MM.1S (cell line): ENCODE measurements at regions not wholly inside any gene's neighbourhood (a gene's known extent, or its start where the extent isn't known, plus 50 kb on each side); places are given as distances from the start of the nearest gene placed in this dataset.

Experiments used
- DNase-seq: peaks from one replicate; pipeline ENCODE4 v3.0.0-alpha.2; 2015
- H2AFZ ChIP-seq: fragments of 300-600 bp; sonication (generic); 2 replicates; pipeline ENCODE4 v1.6.0; 2016; ENCODE audit warnings: antibody characterized with exemption, low read length
- H3F3A ChIP-seq: fragments of 300-600 bp; sonication (generic); 2 replicates; pipeline ENCODE4 v1.6.1; 2016; ENCODE audit warnings: mild to moderate bottlenecking, antibody characterized with exemption, low read length, moderate library complexity, mixed read lengths; ENCODE audit not compliant: insufficient read depth
- H3K27ac ChIP-seq: fragments of 300-600 bp; sonication (generic); 2 replicates; pipeline ENCODE4 v1.5.1; 2016; ENCODE audit warnings: mild to moderate bottlenecking, low read length
- H3K27me3 ChIP-seq: fragments of 300-600 bp; sonication (generic); replicated peaks from 2 replicates; pipeline ENCODE4 v1.6.0; 2016; ENCODE audit warnings: low read length; ENCODE audit not compliant: insufficient read depth
- H3K36me3 ChIP-seq: fragments of 300-600 bp; sonication (generic); replicated peaks from 2 replicates; pipeline ENCODE4 v1.6.1; 2016; ENCODE audit warnings: mild to moderate bottlenecking, low read length, mixed read lengths; ENCODE audit not compliant: insufficient read depth
- H3K4me1 ChIP-seq: fragments of 300-600 bp; sonication (generic); 2 replicates; pipeline ENCODE4 v1.6.1; 2016; ENCODE audit warnings: low read length, mixed read lengths
- H3K4me2 ChIP-seq: fragments of 300-600 bp; sonication (generic); 2 replicates; pipeline ENCODE4 v1.6.0; 2016; ENCODE audit warnings: low read depth, low read length
- H3K4me3 ChIP-seq: fragments of 300-600 bp; sonication (generic); 2 replicates; pipeline ENCODE4 v1.5.1; 2016; ENCODE audit warnings: low read length, mixed read lengths
- H3K79me2 ChIP-seq: fragments of 300-600 bp; sonication (generic); 2 replicates; pipeline ENCODE4 v1.6.1; 2016; ENCODE audit warnings: mixed run types, low read length, mixed read lengths
- H3K9ac ChIP-seq: fragments of 300-600 bp; sonication (generic); 2 replicates; pipeline ENCODE4 v1.6.1; 2016; ENCODE audit warnings: low read length, mixed read lengths
- H3K9me2 ChIP-seq: fragments of 300-600 bp; sonication (generic); replicated peaks from 2 replicates; pipeline ENCODE4 v1.6.1; 2016; ENCODE audit warnings: mild to moderate bottlenecking, low read length, mixed read lengths; ENCODE audit not compliant: insufficient read depth
- H3K9me3 ChIP-seq: fragments of 300-600 bp; sonication (generic); replicated peaks from 2 replicates; pipeline ENCODE4 v1.6.1; 2016; ENCODE audit warnings: mild to moderate bottlenecking, low read length, mixed read lengths; ENCODE audit not compliant: insufficient read depth
- H4K20me1 ChIP-seq: fragments of 300-600 bp; sonication (generic); 2 replicates; pipeline ENCODE4 v1.6.1; 2016; ENCODE audit warnings: mild to moderate bottlenecking, low read length, moderate library complexity, mixed read lengths; ENCODE audit not compliant: insufficient read depth
- EZH2 ChIP-seq: fragments of 300-600 bp; sonication (generic); optimal IDR thresholded peaks from 2 replicates; pipeline ENCODE3; 2017; ENCODE audit warnings: low read depth, mild to moderate bottlenecking, antibody characterized with exemption, low read length, mixed read lengths
- EZH2phosphoT487 ChIP-seq: fragments of 300-600 bp; sonication (generic); IDR thresholded peaks from 2 replicates; pipeline ENCODE4 v1.6.1; 2018; ENCODE audit warnings: antibody characterized with exemption, low read length
- TF ChIP-seq, protein P1 (sequence below): fragments of 300-600 bp; sonication (generic); IDR thresholded peaks from 2 replicates; pipeline ENCODE4 v1.5.1; 2016; ENCODE audit warnings: antibody characterized with exemption, low read length, mixed read lengths

DNA sequence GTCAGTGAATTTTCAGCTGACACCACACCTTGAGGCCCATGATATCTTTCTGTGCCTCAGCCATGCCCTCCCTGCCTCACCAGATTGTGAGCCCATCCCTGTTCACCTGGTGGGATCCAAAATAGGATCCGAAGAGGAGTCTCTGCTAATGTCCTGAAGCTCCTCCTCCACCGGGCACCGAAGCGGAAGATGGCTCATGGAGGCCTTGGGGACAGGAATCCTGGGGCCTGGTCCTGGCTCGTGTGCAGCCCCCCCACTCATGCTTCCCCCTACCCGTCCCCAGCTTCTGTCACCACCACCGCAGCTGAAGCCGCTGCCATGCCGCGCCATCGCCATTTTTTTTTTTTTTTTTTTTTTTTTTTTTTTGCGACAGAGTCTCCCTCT lies 1683.4 kb downstream of the TP53TG3F start:
- H3K9me3 ChIP-seq = no peaks in the 10 kb centered on the region
- H3K9ac ChIP-seq = no peak overlapping the region
- no peak overlapping the region for H3K4me2 ChIP-seq

DNA sequence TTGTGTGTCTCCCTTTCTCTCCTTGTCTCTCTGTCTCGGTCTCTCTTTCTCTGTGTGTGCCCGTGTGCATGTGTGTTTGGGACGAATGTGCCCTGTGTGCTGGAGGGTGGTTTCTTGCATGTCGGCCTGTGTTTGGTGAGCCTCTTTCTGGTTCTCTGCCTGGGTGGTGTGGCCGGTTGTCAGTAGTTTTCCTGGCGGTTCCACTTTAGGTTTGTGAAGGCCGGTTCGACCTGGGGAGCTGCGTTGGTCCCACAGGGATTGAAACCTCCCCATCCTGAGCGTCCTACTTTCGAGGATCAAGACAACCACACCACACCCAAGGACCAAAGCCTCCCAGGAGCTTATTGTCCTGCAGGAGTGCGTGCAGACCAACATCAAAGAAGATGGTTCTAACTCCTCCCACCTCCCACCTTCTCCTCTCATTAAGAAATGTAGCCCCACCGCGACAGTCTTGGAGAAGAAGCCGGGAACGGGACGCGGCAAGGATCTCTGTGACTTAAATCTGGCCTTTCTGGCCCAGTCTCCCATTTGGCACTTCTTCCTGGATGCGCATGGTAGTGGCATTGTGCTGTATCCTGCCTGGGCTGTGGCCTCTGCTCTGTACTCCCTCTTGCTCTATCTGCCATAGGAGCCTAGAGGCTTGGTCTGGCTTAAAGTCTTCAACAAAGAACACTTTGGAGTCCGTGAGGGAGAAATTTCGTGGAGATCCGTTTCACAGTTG lies 1685.0 kb downstream of the TP53TG3F start:
- H3K36me3 ChIP-seq = no peaks in the 10 kb centered on the region
- H4K20me1 ChIP-seq = no peaks in the 10 kb centered on the region
- H3K4me3 ChIP-seq = no peak overlapping the region
- no peak for TF ChIP-seq EZH2
- TF ChIP-seq, protein P1, sequence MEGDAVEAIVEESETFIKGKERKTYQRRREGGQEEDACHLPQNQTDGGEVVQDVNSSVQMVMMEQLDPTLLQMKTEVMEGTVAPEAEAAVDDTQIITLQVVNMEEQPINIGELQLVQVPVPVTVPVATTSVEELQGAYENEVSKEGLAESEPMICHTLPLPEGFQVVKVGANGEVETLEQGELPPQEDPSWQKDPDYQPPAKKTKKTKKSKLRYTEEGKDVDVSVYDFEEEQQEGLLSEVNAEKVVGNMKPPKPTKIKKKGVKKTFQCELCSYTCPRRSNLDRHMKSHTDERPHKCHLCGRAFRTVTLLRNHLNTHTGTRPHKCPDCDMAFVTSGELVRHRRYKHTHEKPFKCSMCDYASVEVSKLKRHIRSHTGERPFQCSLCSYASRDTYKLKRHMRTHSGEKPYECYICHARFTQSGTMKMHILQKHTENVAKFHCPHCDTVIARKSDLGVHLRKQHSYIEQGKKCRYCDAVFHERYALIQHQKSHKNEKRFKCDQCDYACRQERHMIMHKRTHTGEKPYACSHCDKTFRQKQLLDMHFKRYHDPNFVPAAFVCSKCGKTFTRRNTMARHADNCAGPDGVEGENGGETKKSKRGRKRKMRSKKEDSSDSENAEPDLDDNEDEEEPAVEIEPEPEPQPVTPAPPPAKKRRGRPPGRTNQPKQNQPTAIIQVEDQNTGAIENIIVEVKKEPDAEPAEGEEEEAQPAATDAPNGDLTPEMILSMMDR = no peak
- no peak for TF ChIP-seq EZH2phosphoT487
- no peaks in the 10 kb centered on the region for H3K79me2 ChIP-seq
- no peaks in the 10 kb centered on the region for H3K9me3 ChIP-seq
- H3K9me2 ChIP-seq = no peaks in the 10 kb centered on the region
- no peaks in the 10 kb centered on the region for H3K27me3 ChIP-seq
- no peak overlapping the region for H3K4me2 ChIP-seq
- H3F3A ChIP-seq = no peaks in the 10 kb centered on the region
- DNase-seq = no peak
- H3K27ac ChIP-seq = no peak overlapping the region
- no peaks in the 10 kb centered on the region for H3K4me1 ChIP-seq
- H2AFZ ChIP-seq = no peak overlapping the region
- no peak overlapping the region for H3K9ac ChIP-seq

More for the DNA sequence above, 1683.4 kb downstream of the TP53TG3F start:
- TF ChIP-seq EZH2 = no peak
- Histone ChIP-seq H3K79me2 (no peaks in the 10 kb centered on the region), H3K9me2 (no peaks in the 10 kb centered on the region), H3K27ac (no peak overlapping the region), H3K36me3 (no peaks in the 10 kb centered on the region), H3K4me3 (no peak overlapping the region), H3K4me1 (no peaks in the 10 kb centered on the region), H3K27me3 (no peaks in the 10 kb centered on the region), H3F3A (no peaks in the 10 kb centered on the region), H2AFZ (no peak overlapping the region), H4K20me1 (no peaks in the 10 kb centered on the region)
- no peak for DNase-seq

DNA sequence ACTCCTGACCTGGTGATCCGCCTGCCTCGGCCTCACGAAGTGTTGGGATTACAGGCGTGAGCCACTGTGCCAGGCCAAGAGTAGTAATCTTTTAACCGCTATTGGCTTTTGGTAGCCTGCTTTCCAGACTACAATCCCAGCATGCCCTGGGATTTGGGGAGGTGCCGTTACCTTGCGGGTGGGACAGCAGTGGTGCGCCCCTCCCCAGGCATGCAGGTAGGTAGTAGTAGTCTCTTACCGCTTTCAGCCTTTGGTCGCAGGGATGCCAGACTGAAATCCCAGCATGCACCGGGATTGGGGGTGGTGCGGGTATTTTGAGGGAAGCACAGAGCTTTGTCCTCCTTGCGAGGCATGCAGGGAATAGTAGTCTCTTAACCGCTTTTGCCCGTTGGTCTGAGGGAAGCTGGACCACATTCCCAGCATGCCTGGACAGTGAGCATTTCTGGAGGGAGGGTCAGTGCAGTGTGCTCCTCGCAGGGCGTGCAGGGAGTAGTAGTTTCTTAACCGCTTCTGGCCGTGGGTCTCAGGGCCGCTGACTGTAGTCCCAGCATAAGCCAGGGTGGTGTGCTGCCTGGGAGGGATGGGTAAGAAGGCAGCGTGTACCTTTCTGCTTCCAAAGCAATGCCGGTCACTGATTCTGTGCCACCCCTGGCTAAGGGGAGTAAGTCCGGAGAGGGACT lies 1686.8 kb downstream of the TP53TG3F start:
- H4K20me1 ChIP-seq = no peaks in the 10 kb centered on the region
- H3K4me3 ChIP-seq = no peak overlapping the region
- no peaks in the 10 kb centered on the region for H3K36me3 ChIP-seq
- no peaks in the 10 kb centered on the region for H3K9me2 ChIP-seq
- no peak overlapping the region for H3K9ac ChIP-seq
- TF ChIP-seq EZH2 (no peak), EZH2phosphoT487 (no peak)
- TF ChIP-seq, protein P1 = no peak
- H3F3A ChIP-seq = no peaks in the 10 kb centered on the region
- H3K79me2 ChIP-seq = no peaks in the 10 kb centered on the region
- no peaks in the 10 kb centered on the region for H3K9me3 ChIP-seq
- no peaks in the 10 kb centered on the region for H3K4me1 ChIP-seq
- DNase-seq = no peak
- H3K27me3 ChIP-seq = no peaks in the 10 kb centered on the region
- no peak overlapping the region for H2AFZ ChIP-seq
- no peak overlapping the region for H3K4me2 ChIP-seq
- H3K27ac ChIP-seq = no peak overlapping the region
